Vagina (tissue), 2 donors: ENCODE measurements at regions not wholly inside any gene's neighbourhood (a gene's known extent, or its start where the extent isn't known, plus 50 kb on each side); places are given as distances from the start of the nearest gene placed in this dataset.

Experiments used
- DNase-seq, 2 donors: peaks; one replicate each; pipeline ENCODE4 v3.0.0-alpha.2; 2017; ENCODE audit errors: extremely low spot score in 2 of 2
- H3K27ac ChIP-seq: fragments of 200-600 bp; sonication (generic); one replicate; pipeline ENCODE4 v1.5.1; 2019
- H3K27me3 ChIP-seq: fragments of 200-600 bp; sonication (generic); one replicate; pipeline ENCODE4 v1.5.1; 2019
- H3K36me3 ChIP-seq, 2 donors: fragments of 200-600 bp; sonication (generic); one replicate each; pipeline ENCODE4 v1.5.1; 2017 to 2019
- H3K4me1 ChIP-seq: fragments of 200-600 bp; sonication (generic); one replicate; pipeline ENCODE4 v1.5.1; 2019
- H3K4me3 ChIP-seq, 2 donors: fragments of 200-600 bp; sonication (generic); 1 replicate in 1 of 2; 2 replicates in 1 of 2; pipeline ENCODE4 v1.5.1; 2016 to 2019
- H3K9me3 ChIP-seq: fragments of 200-600 bp; sonication (generic); one replicate; pipeline ENCODE4 v1.5.1; 2019
- POLR2A ChIP-seq, 2 donors: fragments of 450-650 bp; IDR thresholded peaks; one replicate each; pipeline ENCODE4 v1.6.1; 2017; ENCODE audit warnings: antibody characterized with exemption in 2 of 2, mild to moderate bottlenecking in 2 of 2, moderate library complexity in 2 of 2
- POLR2AphosphoS5 ChIP-seq, 2 donors: sonication (generic); formaldehyde crosslinking; IDR thresholded peaks; one replicate each; pipeline ENCODE4 v1.9.0; 2017; ENCODE audit warnings: antibody characterized with exemption in 2 of 2, mild to moderate bottlenecking in 2 of 2, low read depth in 1 of 2; ENCODE audit not compliant: insufficient read depth in 1 of 2
- intact Hi-C: fragments of 100-400 bp; cut with DNase I; formaldehyde crosslinking; loops from one replicate; pipeline ENCODE4 v1.15.1; 2023
- TF ChIP-seq, protein P1 (sequence below), 3 experiments: fragments of 450-650 bp in 2 of 3; fragments of 200-600 bp in 1 of 3; sonication (generic) in 1 of 3; IDR thresholded peaks; one replicate each; pipeline ENCODE4 v1.5.1; 2017 to 2019; ENCODE audit warnings: antibody characterized with exemption in 3 of 3, mild to moderate bottlenecking in 2 of 3, moderate library complexity in 2 of 3

GRCh38 chr9:106691627-106692026 lies 171.3 kb upstream of the ZNF462 start:
- Histone ChIP-seq H3K9me3 (no peaks in the 10 kb centered on the region), H3K4me1 (no peaks in the 10 kb centered on the region), H3K36me3 (no peaks in the 10 kb centered on the region), H3K27me3 (no peaks in the 10 kb centered on the region), H3K4me3 (no peak overlapping the region), H3K27ac (no peak overlapping the region)
- no peak for TF ChIP-seq POLR2A (IDR thresholded peaks at IDR 0.05)
- TF ChIP-seq, protein P1, sequence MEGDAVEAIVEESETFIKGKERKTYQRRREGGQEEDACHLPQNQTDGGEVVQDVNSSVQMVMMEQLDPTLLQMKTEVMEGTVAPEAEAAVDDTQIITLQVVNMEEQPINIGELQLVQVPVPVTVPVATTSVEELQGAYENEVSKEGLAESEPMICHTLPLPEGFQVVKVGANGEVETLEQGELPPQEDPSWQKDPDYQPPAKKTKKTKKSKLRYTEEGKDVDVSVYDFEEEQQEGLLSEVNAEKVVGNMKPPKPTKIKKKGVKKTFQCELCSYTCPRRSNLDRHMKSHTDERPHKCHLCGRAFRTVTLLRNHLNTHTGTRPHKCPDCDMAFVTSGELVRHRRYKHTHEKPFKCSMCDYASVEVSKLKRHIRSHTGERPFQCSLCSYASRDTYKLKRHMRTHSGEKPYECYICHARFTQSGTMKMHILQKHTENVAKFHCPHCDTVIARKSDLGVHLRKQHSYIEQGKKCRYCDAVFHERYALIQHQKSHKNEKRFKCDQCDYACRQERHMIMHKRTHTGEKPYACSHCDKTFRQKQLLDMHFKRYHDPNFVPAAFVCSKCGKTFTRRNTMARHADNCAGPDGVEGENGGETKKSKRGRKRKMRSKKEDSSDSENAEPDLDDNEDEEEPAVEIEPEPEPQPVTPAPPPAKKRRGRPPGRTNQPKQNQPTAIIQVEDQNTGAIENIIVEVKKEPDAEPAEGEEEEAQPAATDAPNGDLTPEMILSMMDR (IDR thresholded peaks at IDR 0.05): no peak
- TF ChIP-seq POLR2AphosphoS5 (IDR thresholded peaks at IDR 0.05; ENCODE audit: insufficient read depth in 1 of 2, low read depth in 1 of 2): no peak
- intact Hi-C loops: no loop called here
- no peak for DNase-seq

- Histone ChIP-seq H3K4me3 (no peak overlapping the region), H3K36me3 (no peaks in the 10 kb centered on the region)
- TF ChIP-seq, protein P1 (IDR thresholded peaks at IDR 0.05): no peak
- TF ChIP-seq POLR2AphosphoS5 (IDR thresholded peaks at IDR 0.05; ENCODE audit: insufficient read depth in 1 of 2, low read depth in 1 of 2) (no peak), POLR2A (IDR thresholded peaks at IDR 0.05) (no peak)
These were observed 169.4 kb upstream of the ZNF462 start for GRCh38 chr9:106693558-106693957.

GRCh38 chr9:106696804-106697203 lies 166.2 kb upstream of the ZNF462 start:
- H3K27me3 ChIP-seq: no peaks in the 10 kb centered on the region
- no peak overlapping the region for H3K4me3 ChIP-seq
- H3K36me3 ChIP-seq: no peaks in the 10 kb centered on the region
- no peak overlapping the region for H3K27ac ChIP-seq
- H3K4me1 ChIP-seq: peaks cover 12% of the 10 kb centered on the region
- TF ChIP-seq, protein P1 (IDR thresholded peaks at IDR 0.05): no peak
- TF ChIP-seq POLR2AphosphoS5 (IDR thresholded peaks at IDR 0.05; ENCODE audit: insufficient read depth in 1 of 2, low read depth in 1 of 2): no peak
- no peak for TF ChIP-seq POLR2A (IDR thresholded peaks at IDR 0.05)
- no peak for DNase-seq
- intact Hi-C loops: no loop called here
- no peaks in the 10 kb centered on the region for H3K9me3 ChIP-seq

More at GRCh38 chr9:106693558-106693957, 169.4 kb upstream of the ZNF462 start:
- H3K4me1 ChIP-seq: peaks cover 12% of the 10 kb centered on the region
- intact Hi-C loops: no loop called here
- DNase-seq: no peak
- no peaks in the 10 kb centered on the region for H3K9me3 ChIP-seq
- H3K27ac ChIP-seq: no peak overlapping the region
- no peaks in the 10 kb centered on the region for H3K27me3 ChIP-seq

DNA sequence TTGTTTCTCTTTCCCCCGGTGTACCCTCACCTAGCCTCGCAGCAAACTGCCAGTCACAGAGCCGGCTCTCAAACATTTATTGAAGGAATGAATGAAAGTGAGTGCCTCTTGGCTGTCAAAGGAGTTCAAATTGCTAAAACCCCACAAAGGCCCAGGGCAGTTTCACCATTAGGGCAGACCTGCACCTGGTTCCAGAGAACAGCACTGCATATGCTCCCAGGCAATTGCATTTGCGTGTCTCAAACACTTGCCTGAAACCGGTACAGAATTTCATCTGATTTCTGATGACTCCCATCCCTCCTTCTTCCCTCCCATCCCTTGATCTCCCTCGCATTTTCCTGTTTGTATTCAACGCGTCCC lies 165.6 kb upstream of the ZNF462 start:
- no peaks in the 10 kb centered on the region for H3K9me3 ChIP-seq
- no peaks in the 10 kb centered on the region for H3K27me3 ChIP-seq
- TF ChIP-seq POLR2AphosphoS5 (IDR thresholded peaks at IDR 0.05; ENCODE audit: insufficient read depth in 1 of 2, low read depth in 1 of 2) (no peak), POLR2A (IDR thresholded peaks at IDR 0.05) (no peak)
- TF ChIP-seq, protein P1 (IDR thresholded peaks at IDR 0.05): no peak
- H3K27ac ChIP-seq: peak overlapping the region; percentile 25
- no peak for DNase-seq
- intact Hi-C loops: no loop called here
- H3K36me3 ChIP-seq: no peaks in the 10 kb centered on the region
- peak overlapping the region; percentile 35 to 36 for H3K4me3 ChIP-seq
- H3K4me1 ChIP-seq: peaks cover 12% of the 10 kb centered on the region

DNA sequence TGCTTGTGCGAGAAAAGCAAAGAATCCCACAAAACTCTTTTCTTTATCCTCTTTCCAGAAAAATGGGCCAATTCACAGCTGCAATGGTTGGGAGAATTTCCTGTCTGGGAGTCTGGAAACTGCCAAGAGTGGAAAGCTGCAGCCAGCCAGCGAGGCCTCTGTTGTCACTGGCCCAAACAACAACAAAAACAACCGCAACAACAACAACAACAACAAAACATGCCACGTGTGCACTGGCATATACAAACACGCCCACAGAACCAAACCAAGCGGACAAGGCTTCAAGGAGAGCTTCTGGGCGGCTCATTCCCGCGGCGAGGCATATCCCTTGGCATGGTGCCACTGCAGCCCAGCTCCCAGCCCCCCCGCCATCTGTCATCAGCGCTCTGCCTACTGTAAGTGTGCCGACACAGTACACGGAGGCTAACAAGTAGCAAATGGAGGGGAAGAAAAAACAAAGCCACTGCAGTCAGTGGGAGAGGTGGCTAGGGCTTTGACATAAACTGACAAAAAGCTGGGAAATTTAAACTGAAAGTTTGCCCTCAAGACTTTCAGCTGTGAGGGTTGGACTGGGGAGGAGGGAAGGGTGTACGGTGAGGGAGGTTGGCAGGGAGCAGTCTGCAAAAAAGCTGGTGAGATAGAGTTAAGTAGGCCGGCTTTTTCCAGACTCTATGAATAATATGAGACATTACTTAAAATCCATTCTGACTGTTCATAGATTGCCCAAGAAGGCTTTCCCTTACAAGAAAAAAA lies 165.0 kb upstream of the ZNF462 start:
- no peak for DNase-seq
- H3K4me1 ChIP-seq: peaks cover 12% of the 10 kb centered on the region
- H3K4me3 ChIP-seq: peak overlapping the region; percentile 35 to 36
- no peaks in the 10 kb centered on the region for H3K36me3 ChIP-seq
- intact Hi-C loops: no loop called here
- TF ChIP-seq POLR2AphosphoS5 (IDR thresholded peaks at IDR 0.05; ENCODE audit: insufficient read depth in 1 of 2, low read depth in 1 of 2): no peak
- H3K27ac ChIP-seq: peak overlapping the region; percentile 25
- H3K27me3 ChIP-seq: no peaks in the 10 kb centered on the region
- no peaks in the 10 kb centered on the region for H3K9me3 ChIP-seq
